ENCODE measurements at regions not wholly inside any gene's neighbourhood (a gene's known extent, or its start where the extent isn't known, plus 50 kb on each side); places are given as distances from the start of the nearest gene placed in this dataset.

- CTCF ChIA-PET (ENCODE audit: partially characterized antibody) = interaction anchor here (0.6 kb wide), 3 partner anchors 10 to 329 kb away, joined by 3 to 4 read pairs (median 3); no protein-coding TSS in a partner anchor
- peaks cover 3 to 5% (median 3%) of the 10 kb centered on the region in 4 experiments; a peak in 4 of 7 replicates for H3K4me1 ChIP-seq (replicated peaks in 1 of 4; ENCODE audit: control insufficient read depth in 3 of 4, insufficient read depth in 4 of 4, low read length in 3 of 4)
- no peak overlapping the region for H2BK15ac ChIP-seq (ENCODE audit: low read length)
- H3K36me3 ChIP-seq (ENCODE audit: control insufficient read depth in 2 of 4, insufficient read depth in 4 of 4, low read length in 3 of 4) = no peaks in the 10 kb centered on the region
- no peak overlapping the region for H4K8ac ChIP-seq (ENCODE audit: extremely low read depth, insufficient read depth, low read length)
- H4K91ac ChIP-seq (replicated peaks; ENCODE audit: insufficient read length, low read length) = no peak overlapping the region
- H2BK120ac ChIP-seq (replicated peaks; ENCODE audit: low read depth, low read length) = no peak overlapping the region
- no peak overlapping the region for H2BK5ac ChIP-seq (ENCODE audit: low read depth, low read length)
- H3K18ac ChIP-seq (ENCODE audit: extremely low read depth, low read length) = no peak overlapping the region
- no peaks in the 10 kb centered on the region for H3K27me3 ChIP-seq (replicated peaks in 1 of 4; ENCODE audit: control insufficient read depth in 3 of 4, extremely low read depth in 1 of 4, insufficient read depth in 3 of 4, low read length in 3 of 4)
- no peak overlapping the region for H2BK20ac ChIP-seq (ENCODE audit: low read length)
- H3K14ac ChIP-seq (ENCODE audit: insufficient read length) = no peak overlapping the region
- no peak for FAIRE-seq
- no peak for TF ChIP-seq CHD2 (IDR thresholded peaks at IDR 0.05; ENCODE audit: low read length)
- no peak for TF ChIP-seq CEBPB (IDR thresholded peaks at IDR 0.05; ENCODE audit: low read depth, low read length)
- TF ChIP-seq RFX5 (IDR thresholded peaks at IDR 0.05; ENCODE audit: borderline replicate concordance, low read depth, low read length) = no peak
- no peak for TF ChIP-seq HDAC2 (IDR thresholded peaks at IDR 0.05; ENCODE audit: borderline replicate concordance in 1 of 2, low read depth in 2 of 2, low read length in 2 of 2)
- TF ChIP-seq POLR2AphosphoS5 (IDR thresholded peaks at IDR 0.05; ENCODE audit: low read depth, low read length) = no peak
- TF ChIP-seq RXRA (IDR thresholded peaks at IDR 0.05; ENCODE audit: insufficient read depth, low read depth, low read length) = no peak
- no peak for TF ChIP-seq BCL11A (IDR thresholded peaks at IDR 0.05; ENCODE audit: low read depth in 2 of 2, low read length in 2 of 2)
- no peak for TF ChIP-seq CHD1 (IDR thresholded peaks at IDR 0.05; ENCODE audit: low read depth, low read length)
- TF ChIP-seq SIN3A (conservative IDR thresholded peaks at IDR 0.05 in 1 of 2, IDR thresholded peaks at IDR 0.05 in 1 of 2; ENCODE audit: low read depth in 1 of 2, low read length in 2 of 2) = no peak
- WGBS, 2 experiments (ENCODE audit: extremely low coverage in 1 of 2, insufficient coverage in 1 of 2, insufficient read length in 1 of 2, insufficient replicate concordance in 2 of 2, low coverage in 1 of 2, low lambda C conversion rate in 2 of 2, missing lambda C conversion rate in 1 of 2) = 87% methylated on average over 5 of the region's 5 CpGs; no CpG with 5 or more reads in 1 of the 2 experiments
- no peaks in the 10 kb centered on the region for H4K20me1 ChIP-seq (replicated peaks in 1 of 2; ENCODE audit: control insufficient read depth in 1 of 2, insufficient read depth in 2 of 2, low read length in 2 of 2)
- no peak overlapping the region for H2AK5ac ChIP-seq (ENCODE audit: low read depth, low read length)
- H3K23ac ChIP-seq (ENCODE audit: insufficient read length) = no peak overlapping the region
- no peak overlapping the region for H2AFZ ChIP-seq (ENCODE audit: low read length)
- no peak overlapping the region for H3K56ac ChIP-seq (replicated peaks; ENCODE audit: insufficient read length, low read depth, low read length)
- no peaks in the 10 kb centered on the region for H3K9me3 ChIP-seq (ENCODE audit: insufficient read depth in 2 of 2, low read depth in 1 of 2, low read length in 1 of 2)
- no peaks in the 10 kb centered on the region for H3K23me2 ChIP-seq (ENCODE audit: low read depth, low read length)
- H3K79me1 ChIP-seq (ENCODE audit: low read depth, low read length) = peaks cover 2% of the 10 kb centered on the region; the same call in 1 of the 2 replicates
- no peak overlapping the region for H3K4ac ChIP-seq (replicated peaks; ENCODE audit: insufficient read length, low read depth, low read length)
- no peak overlapping the region for H3K4me2 ChIP-seq (ENCODE audit: insufficient read depth in 1 of 2, low read depth in 2 of 2, low read length in 2 of 2)
- no peak overlapping the region for H3K4me3 ChIP-seq (ENCODE audit: extremely low read depth in 1 of 4, insufficient read depth in 2 of 4, low read depth in 3 of 4, low read length in 4 of 4)
- no peak overlapping the region for H3K27ac ChIP-seq (ENCODE audit: low read depth, low read length)
- H3K79me2 ChIP-seq (ENCODE audit: control insufficient read depth in 1 of 2, insufficient read depth in 2 of 2, low read length in 2 of 2) = no peaks in the 10 kb centered on the region
- no peak overlapping the region for H3K9ac ChIP-seq (replicated peaks in 1 of 4; ENCODE audit: extremely low read depth in 1 of 4, low read depth in 3 of 4, low read length in 3 of 4)
- H2BK12ac ChIP-seq (ENCODE audit: low read depth, low read length) = no peak overlapping the region
- no peak for DNase-seq (ENCODE audit: low read depth in 1 of 2, low spot score in 2 of 2)
- POLR2A ChIA-PET (ENCODE audit: partially characterized antibody) = no interaction called here
- H4K5ac ChIP-seq (ENCODE audit: insufficient read length, low read depth, low read length) = no peak overlapping the region
Measured at GRCh38 chr15:29454506-29454905, 184.9 kb upstream of the NSMCE3 start.

Data from H1 (cell line).